Fibroblast of lung (primary cell): ENCODE measurements at regions not wholly inside any gene's neighbourhood (a gene's known extent, or its start where the extent isn't known, plus 50 kb on each side); places are given as distances from the start of the nearest gene placed in this dataset.

Experiments used
- CTCF ChIP-seq, 2 donors: IDR thresholded peaks in 1 of 2; conservative IDR thresholded peaks in 1 of 2; 1 replicate in 1 of 2; 2 replicates in 1 of 2; pipeline ENCODE4 v1.5.1; 2011 to 2012; ENCODE audit warnings: low read length in 2 of 2, control low read depth in 1 of 2, inconsistent platforms in 1 of 2, low read depth in 1 of 2, mild to moderate bottlenecking in 1 of 2
- EZH2 ChIP-seq: IDR thresholded peaks from 2 replicates; pipeline ENCODE4 v1.5.1; 2012; ENCODE audit warnings: low read length, control low read depth, mild to moderate bottlenecking; ENCODE audit errors: missing control alignments

- no peak for TF ChIP-seq CTCF (conservative IDR thresholded peaks at IDR 0.05 in 1 of 2, IDR thresholded peaks at IDR 0.05 in 1 of 2; ENCODE audit: low read depth in 1 of 2, low read length in 2 of 2)
- no peak for TF ChIP-seq EZH2
These were observed 111.5 kb upstream of the RPS6KA2 start for GRCh38 chr6:166738386-166739116.
